BJ (cell line): ENCODE measurements at regions not wholly inside any gene's neighbourhood (a gene's known extent, or its start where the extent isn't known, plus 50 kb on each side); places are given as distances from the start of the nearest gene placed in this dataset.
"Not testable (repeated sequence)": the region's sequence is repeated elsewhere in the genome, so short reads cannot be mapped to it uniquely, and the experiment has no call there.

Experiments
- CTCF ChIA-PET: fragments of 350-600 bp; formaldehyde crosslinking; extraction: SDS; loops from one replicate; lab custom pipeline; 2021; ENCODE audit warnings: antibody characterized with exemption, inconsistent platforms; lab: Yijun Ruan, JAX
- POLR2A ChIA-PET: fragments of 300-600 bp; sonication (Branson Sonifier 250); formaldehyde crosslinking; extraction: SDS; loops from one replicate; lab custom pipeline; 2021; ENCODE audit warnings: antibody characterized with exemption; lab: Charles Lee
- DNase-seq: peaks from one replicate; pipeline ENCODE4 v3.0.0-alpha.2; 2011; ENCODE audit warnings: low read depth
- H3K27me3 ChIP-seq: 2 replicates; pipeline ENCODE4 v1.6.0; 2011; ENCODE audit warnings: low read length; ENCODE audit not compliant: control insufficient read depth, insufficient read depth
- H3K36me3 ChIP-seq: 2 replicates; pipeline ENCODE4 v1.5.1; 2011; ENCODE audit warnings: low read length; ENCODE audit not compliant: control insufficient read depth, insufficient read depth
- H3K4me3 ChIP-seq: 2 replicates; pipeline ENCODE4 v1.5.1; 2011; ENCODE audit warnings: low read depth, mild to moderate bottlenecking, control low read depth, low read length
- CTCF ChIP-seq: IDR thresholded peaks from 2 replicates; pipeline ENCODE4 v1.5.1; 2011; ENCODE audit warnings: low read depth, mild to moderate bottlenecking, control low read depth, inconsistent platforms, low read length, moderate library complexity; ENCODE audit not compliant: insufficient read depth

- CTCF ChIA-PET: interaction anchor here (1.3 kb wide), 1 partner anchor 12 kb away, joined by 3 read pairs; no protein-coding TSS in a partner anchor
- POLR2A ChIA-PET: no interaction called here
- H3K4me3 ChIP-seq: no peak overlapping the region
- no peaks in the 10 kb centered on the region for H3K27me3 ChIP-seq
- no peak for TF ChIP-seq CTCF
- H3K36me3 ChIP-seq: no peaks in the 10 kb centered on the region
- no peak for DNase-seq
Observed at GRCh38 chr12:40444174-40444573, 219.4 kb downstream of the LRRK2 start.

- H3K36me3 ChIP-seq: no peaks in the 10 kb centered on the region
- H3K27me3 ChIP-seq: no peaks in the 10 kb centered on the region
- no peak overlapping the region for H3K4me3 ChIP-seq
- DNase-seq: no peak
- TF ChIP-seq CTCF: peak; percentile 47
- CTCF ChIA-PET: interaction anchor here (1.1 to 1.9 kb wide), 4 partner anchors 9 to 476 kb away, joined by 3 to 6 read pairs (median 3); no protein-coding TSS in a partner anchor
- POLR2A ChIA-PET: no interaction called here
Observed at GRCh38 chr12:40446385-40446784, 221.6 kb downstream of the LRRK2 start.

- POLR2A ChIA-PET, DNase-seq, H3K4me3 ChIP-seq, H3K36me3 ChIP-seq, CTCF ChIA-PET, H3K27me3 ChIP-seq: not testable (repeated sequence)
Observed at GRCh38 chr12:40448523-40448922, 223.7 kb downstream of the LRRK2 start.

- POLR2A ChIA-PET: no interaction called here
- Histone ChIP-seq H3K36me3 (no peaks in the 10 kb centered on the region), H3K4me3 (no peak overlapping the region), H3K27me3 (no peaks in the 10 kb centered on the region)
- CTCF ChIA-PET: no interaction called here
- no peak for TF ChIP-seq CTCF
- DNase-seq: no peak
Observed at GRCh38 chr12:40451661-40452060, 226.9 kb downstream of the LRRK2 start.

GRCh38 chr12:40464121-40464520 is 228.1 kb upstream of the CNTN1 start:
- no peak for TF ChIP-seq CTCF
- DNase-seq: no peak
- CTCF ChIA-PET: no interaction called here
- POLR2A ChIA-PET: no interaction called here
- H3K36me3 ChIP-seq: no peaks in the 10 kb centered on the region
- no peaks in the 10 kb centered on the region for H3K27me3 ChIP-seq
- H3K4me3 ChIP-seq: no peak overlapping the region

GRCh38 chr12:40469736-40470135 is 222.5 kb upstream of the CNTN1 start:
- ChIA-PET POLR2A (no interaction called here), CTCF (no interaction called here)

More at GRCh38 chr12:40469736-40470135, 222.5 kb upstream of the CNTN1 start:
- no peak for TF ChIP-seq CTCF
- no peak for DNase-seq
- no peak overlapping the region for H3K4me3 ChIP-seq
- no peaks in the 10 kb centered on the region for H3K27me3 ChIP-seq
- no peaks in the 10 kb centered on the region for H3K36me3 ChIP-seq
